Activated T-cell treated with anti-CD3 and anti-CD28 coated beads, Interleukin-2, amount 50 U/mL, for 24 hours (primary cell): ENCODE measurements at regions not wholly inside any gene's neighbourhood (a gene's known extent, or its start where the extent isn't known, plus 50 kb on each side); places are given as distances from the start of the nearest gene placed in this dataset.

Source experiments
- DNase-seq: peaks from one replicate; pipeline ENCODE4 v3.0.0-alpha.2; 2020
- H3K27ac Mint-ChIP-seq: 2 replicates; pipeline ENCODE4 v1.8.0; 2020; ENCODE audit warnings: mild to moderate bottlenecking, mixed read lengths
- H3K27me3 Mint-ChIP-seq: 2 replicates; pipeline ENCODE4 v1.8.0; 2020; ENCODE audit warnings: mixed read lengths
- H3K36me3 Mint-ChIP-seq: 2 replicates; pipeline ENCODE4 v1.8.0; 2020; ENCODE audit warnings: low read depth, mixed read lengths
- H3K4me1 Mint-ChIP-seq: 2 replicates; pipeline ENCODE4 v1.8.0; 2020; ENCODE audit warnings: low read depth, mixed read lengths
- H3K4me3 Mint-ChIP-seq: 2 replicates; pipeline ENCODE4 v1.8.0; 2020; ENCODE audit warnings: mild to moderate bottlenecking, moderate library complexity, mixed read lengths
- H3K9me3 Mint-ChIP-seq: 2 replicates; pipeline ENCODE4 v1.8.0; 2020; ENCODE audit warnings: mixed read lengths

DNA sequence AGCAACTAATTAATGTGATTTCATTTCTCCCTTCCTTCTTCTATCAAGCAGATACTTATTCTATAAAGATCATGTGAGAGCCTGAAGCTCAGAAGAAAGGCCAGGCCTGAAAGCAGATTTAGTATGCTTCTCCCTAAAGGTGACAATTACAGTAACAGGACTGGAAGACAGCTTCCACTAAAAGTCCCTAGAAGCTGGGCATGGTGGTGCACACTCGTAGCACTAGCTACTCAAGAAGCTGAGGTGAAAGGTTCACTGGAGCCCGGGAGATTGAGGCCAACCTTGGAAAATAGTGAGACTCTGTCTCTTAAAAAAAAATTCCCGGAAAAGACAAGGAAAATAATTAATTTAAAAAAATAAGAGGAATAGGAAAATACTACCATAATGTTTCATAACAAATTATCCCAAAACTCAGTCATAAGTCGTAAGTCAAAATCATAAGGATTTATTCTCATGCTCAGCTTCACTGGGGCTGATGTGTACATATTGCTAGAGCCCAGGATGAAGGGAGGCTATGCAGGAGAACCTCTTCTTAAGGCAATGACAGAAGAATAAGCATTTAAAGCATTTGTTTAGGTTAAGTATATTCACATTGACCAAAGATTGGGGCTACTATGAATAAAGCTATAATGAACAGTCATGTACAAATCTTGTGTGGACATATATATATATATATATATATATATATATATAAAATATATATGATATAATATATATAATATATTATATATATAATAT, 210.8 kb upstream of the SMARCA2 start:
- H3K36me3 Mint-ChIP-seq: no peaks in the 10 kb centered on the region
- no peak for DNase-seq
- H3K4me1 Mint-ChIP-seq: peaks cover 4% of the 10 kb centered on the region
- H3K9me3 Mint-ChIP-seq: peaks cover 3% of the 10 kb centered on the region
- H3K4me3 Mint-ChIP-seq: no peak overlapping the region
- no peak overlapping the region for H3K27ac Mint-ChIP-seq
- peaks cover 2% of the 10 kb centered on the region for H3K27me3 Mint-ChIP-seq

DNA sequence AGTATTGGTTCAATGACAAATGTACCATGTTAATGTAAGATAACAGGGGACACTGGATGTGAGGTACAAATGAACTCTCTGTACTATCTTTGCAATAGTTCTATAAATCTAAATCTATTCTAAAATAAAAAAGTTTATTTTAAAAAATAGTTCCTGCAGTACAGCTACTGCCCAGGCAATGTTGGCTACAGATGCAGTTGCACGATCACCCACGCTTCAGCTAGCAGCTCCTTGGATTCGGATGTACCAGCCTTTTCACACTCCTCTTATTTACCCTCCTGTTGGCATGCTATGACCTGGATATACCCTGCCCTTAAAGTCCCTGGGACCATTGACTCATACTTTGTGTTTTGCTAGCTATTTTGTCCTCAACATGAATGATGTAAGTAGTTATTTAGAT, 185.4 kb upstream of the SMARCA2 start:
- no peak for DNase-seq
- Mint-ChIP-seq H3K4me1 (peaks cover 2% of the 10 kb centered on the region), H3K4me3 (no peak overlapping the region), H3K27me3 (peaks cover 20% of the 10 kb centered on the region), H3K27ac (no peak overlapping the region), H3K36me3 (no peaks in the 10 kb centered on the region), H3K9me3 (no peaks in the 10 kb centered on the region)

DNA sequence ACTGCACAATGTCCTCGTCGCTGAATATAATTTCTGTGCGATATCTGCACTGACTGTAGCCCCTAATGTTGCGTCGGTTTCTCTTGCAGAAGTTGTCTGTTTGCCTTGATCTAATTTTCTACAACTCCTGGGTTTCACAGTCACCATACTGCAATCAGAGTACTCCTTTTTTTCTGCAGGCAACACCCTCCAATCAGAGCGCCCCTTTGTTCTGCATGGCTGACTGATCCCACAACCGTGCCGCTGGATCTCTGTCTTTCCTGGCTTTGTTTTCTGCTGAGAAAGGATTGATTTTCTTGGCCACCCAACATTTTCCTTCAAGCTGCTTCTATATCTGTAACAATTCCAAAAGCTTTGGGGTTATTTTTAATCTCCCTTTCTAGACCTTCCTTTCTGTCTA, 182.2 kb upstream of the SMARCA2 start:
- Mint-ChIP-seq H3K9me3 (no peaks in the 10 kb centered on the region), H3K36me3 (no peaks in the 10 kb centered on the region), H3K4me1 (peaks cover 2% of the 10 kb centered on the region), H3K27ac (no peak overlapping the region), H3K4me3 (no peak overlapping the region), H3K27me3 (peaks cover 3% of the 10 kb centered on the region)
- no peak for DNase-seq

DNA sequence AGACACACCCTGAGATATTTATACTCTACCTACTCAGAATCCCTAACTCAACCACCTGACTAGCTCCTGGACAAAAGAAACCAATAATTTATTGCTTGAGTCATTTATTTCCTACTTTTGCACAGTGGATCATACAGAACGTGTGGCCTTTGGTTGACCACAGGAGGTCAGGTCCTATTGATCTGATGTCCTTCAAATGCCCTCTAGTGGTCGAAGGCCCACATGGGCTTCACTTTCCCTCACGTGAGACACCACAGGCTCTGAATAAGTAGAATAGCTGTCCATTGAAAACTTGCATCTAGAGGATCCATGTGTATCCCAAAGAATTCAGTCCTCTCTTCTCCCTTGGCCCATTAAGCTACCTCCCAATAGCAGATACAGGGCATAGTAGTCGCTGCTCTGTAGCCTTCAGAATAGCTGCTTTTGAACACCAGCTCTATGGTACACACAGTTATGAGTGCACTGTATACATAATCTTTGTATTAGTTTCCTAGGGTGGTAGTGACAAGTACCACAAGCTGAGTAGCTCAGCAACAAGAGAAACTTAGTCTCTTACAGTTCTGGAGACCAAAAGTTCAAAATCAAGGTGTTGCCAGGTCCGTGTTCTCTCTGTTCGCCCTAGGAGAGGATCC, 177.6 kb upstream of the SMARCA2 start:
- Mint-ChIP-seq H3K4me1 (no peaks in the 10 kb centered on the region), H3K36me3 (no peaks in the 10 kb centered on the region), H3K4me3 (no peak overlapping the region), H3K9me3 (no peaks in the 10 kb centered on the region), H3K27me3 (peaks cover 3% of the 10 kb centered on the region), H3K27ac (no peak overlapping the region)
- DNase-seq: no peak

DNA sequence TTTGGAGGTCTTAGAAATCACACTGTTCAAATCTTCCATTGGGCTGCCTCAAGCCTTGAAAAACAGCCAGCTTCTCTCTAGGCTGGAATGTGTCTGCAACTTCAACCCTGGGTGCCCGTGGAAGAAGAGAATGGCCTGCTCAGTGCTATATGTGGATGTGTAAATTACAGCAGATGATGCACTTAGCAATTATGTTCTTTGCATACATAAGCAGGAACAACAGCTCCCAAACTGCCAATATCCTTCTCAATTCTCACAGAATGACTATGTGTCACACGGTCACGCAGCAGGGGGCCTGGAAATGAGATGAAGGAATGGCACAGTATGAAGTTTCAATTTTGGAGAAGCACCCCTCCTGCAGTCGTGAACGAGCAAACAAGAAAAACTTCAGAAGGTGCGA, 175.2 kb upstream of the SMARCA2 start:
- H3K27ac Mint-ChIP-seq: no peak overlapping the region
- no peak for DNase-seq
- no peaks in the 10 kb centered on the region for H3K36me3 Mint-ChIP-seq
- no peaks in the 10 kb centered on the region for H3K9me3 Mint-ChIP-seq
- H3K4me1 Mint-ChIP-seq: no peaks in the 10 kb centered on the region
- H3K4me3 Mint-ChIP-seq: no peak overlapping the region
- H3K27me3 Mint-ChIP-seq: peaks cover 8% of the 10 kb centered on the region

DNA sequence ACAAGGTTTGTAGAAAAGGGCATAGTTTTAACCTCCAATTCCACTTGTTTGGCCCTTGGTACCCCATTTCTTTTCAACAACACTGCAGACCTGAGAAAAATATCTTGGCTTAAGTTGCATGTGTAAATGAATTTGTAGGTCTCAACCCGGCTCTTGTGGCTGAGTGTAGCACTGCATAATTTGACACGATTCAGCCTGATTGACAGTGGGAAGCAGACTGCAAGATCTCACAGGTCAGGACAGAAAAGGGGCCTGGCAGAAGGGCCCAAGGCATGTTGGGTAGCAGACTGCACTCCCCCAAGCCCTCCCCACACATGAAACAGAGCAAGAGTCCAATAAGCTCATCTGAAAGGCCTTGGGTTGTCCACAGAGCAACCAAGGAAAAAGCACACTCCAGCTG, 169.7 kb upstream of the SMARCA2 start:
- Mint-ChIP-seq H3K4me3 (no peak overlapping the region), H3K9me3 (no peaks in the 10 kb centered on the region), H3K27me3 (peaks cover 12% of the 10 kb centered on the region), H3K36me3 (no peaks in the 10 kb centered on the region), H3K4me1 (no peaks in the 10 kb centered on the region), H3K27ac (no peak overlapping the region)
- DNase-seq: no peak

DNA sequence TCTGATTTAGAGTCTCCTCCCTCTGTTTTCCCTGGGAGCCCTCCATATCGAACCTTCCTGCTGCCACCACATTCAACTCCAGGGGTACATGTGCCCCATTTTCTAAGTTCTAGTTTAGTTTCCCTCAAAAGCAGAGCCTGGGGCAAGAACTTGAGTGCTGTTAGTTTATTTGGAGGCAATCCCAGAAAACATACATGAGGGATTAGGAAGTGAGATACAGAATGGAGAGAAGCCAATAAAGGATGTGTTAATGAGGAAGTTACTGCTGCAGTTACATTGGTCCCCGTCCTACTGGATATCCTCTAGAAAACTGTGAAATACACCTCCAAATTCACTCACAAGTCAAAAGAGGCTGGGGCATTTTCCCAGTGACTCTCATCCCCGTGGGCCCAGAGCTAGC, 159.4 kb upstream of the SMARCA2 start:
- Mint-ChIP-seq H3K27ac (no peak overlapping the region), H3K4me1 (no peaks in the 10 kb centered on the region), H3K27me3 (peaks cover 35% of the 10 kb centered on the region), H3K36me3 (no peaks in the 10 kb centered on the region), H3K9me3 (no peaks in the 10 kb centered on the region), H3K4me3 (no peak overlapping the region)
- DNase-seq: no peak

DNA sequence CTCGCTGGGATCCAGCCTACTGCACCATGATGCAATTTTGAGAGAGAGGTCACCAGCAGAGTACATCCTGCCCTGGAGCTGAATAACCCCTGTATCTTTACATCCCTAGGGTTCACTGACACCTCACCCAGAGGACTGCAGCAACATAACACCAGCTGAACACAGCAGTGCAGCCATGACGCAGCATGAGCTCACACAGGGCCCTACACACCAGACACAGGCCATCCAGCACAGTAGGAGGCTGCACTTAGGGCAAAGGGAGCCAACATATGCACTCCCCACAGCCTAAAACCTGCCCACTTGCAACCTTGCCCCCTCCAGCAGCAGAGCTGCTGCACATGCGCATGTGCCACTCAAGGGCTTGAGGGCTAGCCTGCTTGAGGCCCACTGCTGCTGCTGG, 157.3 kb upstream of the SMARCA2 start:
- DNase-seq: no peak
- H3K9me3 Mint-ChIP-seq: peaks cover 2% of the 10 kb centered on the region
- peaks cover 11% of the 10 kb centered on the region for H3K4me1 Mint-ChIP-seq
- no peak overlapping the region for H3K27ac Mint-ChIP-seq
- no peaks in the 10 kb centered on the region for H3K36me3 Mint-ChIP-seq
- no peak overlapping the region for H3K4me3 Mint-ChIP-seq
- H3K27me3 Mint-ChIP-seq: peaks cover 42% of the 10 kb centered on the region

DNA sequence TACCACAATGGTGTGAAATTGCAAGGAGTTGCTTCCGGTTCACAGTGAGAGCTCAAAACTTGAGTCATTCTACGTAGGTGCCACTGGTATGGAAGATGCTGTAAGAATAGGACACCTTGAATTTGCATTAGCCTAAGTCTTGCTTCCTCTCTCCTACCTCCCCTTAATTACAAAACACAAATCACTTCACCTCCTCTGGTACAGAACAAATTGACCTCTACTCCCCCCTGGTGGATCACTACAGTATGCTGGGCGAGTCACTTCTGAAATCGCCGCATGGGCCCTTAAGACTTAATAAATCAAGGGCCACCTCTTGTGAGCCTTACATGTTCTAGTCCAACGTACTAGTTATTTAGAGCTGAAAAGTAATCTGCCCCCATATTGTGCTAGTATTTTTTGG, 145.3 kb upstream of the SMARCA2 start:
- DNase-seq: no peak

DNA sequence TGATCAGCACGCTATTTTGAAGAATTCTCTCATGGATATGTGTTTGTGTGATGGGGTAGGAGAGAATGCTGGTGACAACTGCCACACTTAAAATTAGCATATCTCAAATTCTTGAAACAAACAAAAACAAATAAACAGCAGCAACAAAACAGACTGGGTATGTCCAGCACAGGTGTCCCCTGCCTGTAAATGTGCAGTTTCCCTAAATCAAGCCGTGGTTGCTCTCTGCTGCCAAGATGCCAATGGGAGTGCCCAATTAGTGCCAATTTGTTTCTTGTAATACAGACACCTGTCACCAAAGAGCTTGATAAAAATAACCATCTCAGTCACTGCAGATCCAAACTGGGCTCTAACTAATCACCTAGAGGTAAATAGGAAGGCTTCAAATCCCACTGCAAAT, 144.2 kb upstream of the SMARCA2 start:
- peaks cover 62% of the 10 kb centered on the region for H3K27me3 Mint-ChIP-seq
- H3K36me3 Mint-ChIP-seq: no peaks in the 10 kb centered on the region
- H3K4me1 Mint-ChIP-seq: peaks cover 20% of the 10 kb centered on the region
- H3K4me3 Mint-ChIP-seq: no peak overlapping the region
- H3K9me3 Mint-ChIP-seq: no peaks in the 10 kb centered on the region
- H3K27ac Mint-ChIP-seq: no peak overlapping the region
- DNase-seq: no peak

More for the DNA sequence above, 145.3 kb upstream of the SMARCA2 start:
- no peak overlapping the region for H3K4me3 Mint-ChIP-seq
- no peaks in the 10 kb centered on the region for H3K36me3 Mint-ChIP-seq
- no peaks in the 10 kb centered on the region for H3K9me3 Mint-ChIP-seq
- H3K27me3 Mint-ChIP-seq: peaks cover 57% of the 10 kb centered on the region
- peaks cover 10% of the 10 kb centered on the region for H3K4me1 Mint-ChIP-seq
- H3K27ac Mint-ChIP-seq: no peak overlapping the region

DNA sequence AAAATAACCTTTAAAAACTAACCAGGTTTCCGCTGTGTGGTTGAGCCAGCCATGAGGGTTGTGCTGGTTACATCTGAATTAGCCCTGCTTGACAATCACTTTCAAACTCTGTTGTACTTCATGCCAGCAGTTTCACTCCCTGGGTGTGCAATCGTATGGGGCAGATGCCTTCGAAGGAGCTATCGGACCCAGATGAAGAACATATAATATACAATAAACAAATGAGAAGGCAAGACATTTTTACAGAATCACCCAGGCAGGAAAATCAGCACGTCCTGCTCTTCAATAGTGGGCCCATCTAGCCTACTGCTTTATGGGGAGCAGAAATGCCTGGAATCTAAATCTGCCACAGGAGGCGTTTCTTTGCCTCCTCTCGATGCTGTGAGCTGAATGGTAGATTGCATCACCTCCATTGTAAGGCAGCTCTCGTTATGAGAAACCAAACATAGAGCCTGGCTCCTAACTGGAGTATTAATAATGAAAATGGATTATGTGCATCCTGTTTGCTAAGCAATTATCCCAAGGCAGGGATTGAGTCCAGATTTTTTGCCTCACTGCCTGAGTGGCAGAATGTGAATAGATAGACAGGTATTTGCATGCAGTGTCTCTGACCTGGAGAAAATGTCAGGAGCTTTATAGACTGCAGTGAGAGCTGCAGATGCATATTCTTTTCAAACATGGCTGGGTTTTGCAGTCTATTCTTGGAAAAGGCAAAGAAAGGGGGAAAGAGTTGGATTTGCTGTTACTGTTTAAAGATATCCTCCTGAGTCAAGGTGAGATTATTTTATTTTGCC, 143.3 kb upstream of the SMARCA2 start:
- H3K36me3 Mint-ChIP-seq: no peaks in the 10 kb centered on the region
- DNase-seq: no peak
- H3K27ac Mint-ChIP-seq: no peak overlapping the region
- H3K4me1 Mint-ChIP-seq: peaks cover 29% of the 10 kb centered on the region
- no peak overlapping the region for H3K4me3 Mint-ChIP-seq
- peaks cover 56% of the 10 kb centered on the region for H3K27me3 Mint-ChIP-seq
- no peaks in the 10 kb centered on the region for H3K9me3 Mint-ChIP-seq

DNA sequence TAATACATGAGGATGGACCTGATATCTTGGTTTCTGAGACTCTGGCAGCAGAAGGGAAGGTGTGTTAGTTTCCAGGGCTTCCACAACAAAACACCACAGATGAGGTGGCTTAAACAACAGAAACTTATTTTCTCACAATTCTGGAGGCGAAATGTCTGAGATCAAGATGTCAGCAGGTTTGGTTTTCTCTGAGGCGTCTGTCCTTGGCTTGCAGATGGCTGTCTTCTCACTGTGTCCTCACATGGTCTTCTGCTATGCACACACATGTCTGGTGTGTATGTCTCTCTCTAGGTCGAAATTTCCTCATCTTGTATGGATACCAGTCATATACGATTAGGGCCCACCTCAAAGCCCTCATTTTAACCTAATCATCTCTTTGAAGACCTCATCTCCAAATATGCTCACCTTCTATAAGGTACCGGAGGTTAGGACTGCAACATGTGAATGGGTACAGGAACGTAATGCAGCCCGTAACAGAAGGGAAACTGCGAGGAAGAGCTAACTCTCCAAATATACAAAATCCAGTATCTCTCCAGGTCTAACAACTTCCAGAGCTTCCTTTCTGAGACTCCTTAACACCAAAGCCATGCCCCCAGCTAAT, 139.8 kb upstream of the SMARCA2 start:
- peak overlapping the region; percentile 92 for H3K27ac Mint-ChIP-seq
- H3K9me3 Mint-ChIP-seq: no peaks in the 10 kb centered on the region
- DNase-seq: no peak
- peaks cover 45% of the 10 kb centered on the region for H3K27me3 Mint-ChIP-seq
- H3K4me1 Mint-ChIP-seq: peaks cover 40% of the 10 kb centered on the region
- no peaks in the 10 kb centered on the region for H3K36me3 Mint-ChIP-seq
- H3K4me3 Mint-ChIP-seq: peak overlapping the region; percentile 34

DNA sequence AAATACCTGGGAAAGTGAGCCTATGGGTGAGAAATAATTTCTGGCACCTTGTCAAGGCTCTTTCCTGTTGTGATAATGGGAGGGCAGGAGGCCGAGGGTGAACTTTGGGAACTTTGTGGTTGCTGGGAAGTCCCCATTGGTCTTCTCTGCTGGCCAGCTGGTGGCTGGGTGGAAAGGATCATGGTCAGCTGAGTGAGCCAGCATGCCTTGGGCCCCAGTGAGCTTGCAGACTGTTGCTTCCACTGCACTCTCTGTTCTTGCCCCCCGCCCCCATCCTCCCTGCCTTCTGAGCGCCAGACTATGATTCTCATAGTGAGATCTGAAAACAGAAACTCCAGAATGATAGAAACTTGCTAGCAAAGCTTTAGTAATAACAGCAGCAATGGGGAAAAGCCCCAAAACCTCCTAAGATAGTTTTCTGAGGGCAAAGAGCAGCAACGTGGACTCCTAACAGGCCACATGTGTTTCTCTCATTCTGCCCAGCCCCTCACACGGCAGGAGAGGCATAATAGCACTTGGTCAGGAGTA, 139.2 kb upstream of the SMARCA2 start:
- Mint-ChIP-seq H3K4me3 (peak overlapping the region; percentile 37), H3K27me3 (peaks cover 39% of the 10 kb centered on the region), H3K27ac (peak overlapping the region; percentile 92), H3K9me3 (no peaks in the 10 kb centered on the region), H3K36me3 (no peaks in the 10 kb centered on the region), H3K4me1 (peaks cover 40% of the 10 kb centered on the region)
- DNase-seq: peak; percentile 79

DNA sequence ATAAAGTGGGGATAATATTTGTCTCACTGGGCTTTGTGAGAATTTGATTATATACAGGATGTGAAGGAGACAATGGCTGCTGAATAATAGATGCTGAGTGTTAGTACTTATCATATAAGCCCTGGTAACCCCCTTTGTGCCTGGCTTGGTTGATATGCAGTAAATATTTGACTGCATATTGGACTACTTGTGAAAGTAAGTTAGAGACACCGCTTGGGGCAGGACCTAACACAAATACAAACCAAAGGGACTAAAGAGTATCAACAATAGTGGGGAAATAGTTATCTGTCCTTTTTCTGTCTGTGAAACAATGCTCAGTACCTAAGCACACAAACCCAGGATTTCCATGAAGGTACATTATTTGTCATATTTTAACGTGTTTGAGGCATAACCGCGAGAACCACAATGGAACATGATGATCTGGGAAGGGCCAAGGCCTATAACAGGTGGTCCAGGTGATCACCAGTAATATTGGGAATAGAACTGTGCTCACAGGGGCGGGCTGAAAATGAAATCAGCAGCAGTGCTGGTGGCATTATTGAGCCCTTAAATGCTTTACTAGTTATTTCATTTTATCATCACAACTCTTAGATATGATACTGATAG, 138.2 kb upstream of the SMARCA2 start:
- Mint-ChIP-seq H3K9me3 (no peaks in the 10 kb centered on the region), H3K27me3 (peaks cover 35% of the 10 kb centered on the region), H3K36me3 (no peaks in the 10 kb centered on the region), H3K4me3 (peak overlapping the region; percentile 18), H3K4me1 (peaks cover 38% of the 10 kb centered on the region), H3K27ac (peak overlapping the region; percentile 92)
- DNase-seq: no peak
